ENCODE measurements at regions not wholly inside any gene's neighbourhood (a gene's known extent, or its start where the extent isn't known, plus 50 kb on each side); places are given as distances from the start of the nearest gene placed in this dataset.

- no peak for DNase-seq (ENCODE audit: low spot score)
Measured at GRCh38 chr12:90077756-90078155, 369.1 kb upstream of the ATP2B1 start.

GRCh38 chr12:90076851-90077319, 368.2 kb upstream of the ATP2B1 start:
- no peak for DNase-seq (ENCODE audit: low spot score)

- no peak for DNase-seq (ENCODE audit: low spot score)
Measured at GRCh38 chr12:90075685-90076084, 367.0 kb upstream of the ATP2B1 start.

GRCh38 chr12:90074086-90074485, 365.4 kb upstream of the ATP2B1 start:
- peak; percentile 23 for DNase-seq (ENCODE audit: low spot score)

- no peak for DNase-seq (ENCODE audit: low spot score)
Measured at GRCh38 chr12:90071996-90072395, 363.4 kb upstream of the ATP2B1 start.

GRCh38 chr12:90069711-90070110, 361.1 kb upstream of the ATP2B1 start:
- DNase-seq (ENCODE audit: low spot score), result no peak

GRCh38 chr12:90067791-90068190, 359.2 kb upstream of the ATP2B1 start:
- DNase-seq (ENCODE audit: low spot score), result no peak

- DNase-seq (ENCODE audit: low spot score), result no peak
Measured at GRCh38 chr12:90064852-90065801, 356.5 kb upstream of the ATP2B1 start.

GRCh38 chr12:90062799-90063198, 354.2 kb upstream of the ATP2B1 start:
- peak; percentile 2 for DNase-seq (ENCODE audit: low spot score)

GRCh38 chr12:90061809-90062208, 353.2 kb upstream of the ATP2B1 start:
- DNase-seq (ENCODE audit: low spot score), result no peak

- DNase-seq (ENCODE audit: low spot score), result no peak
Measured at GRCh38 chr12:90060031-90060430, 351.4 kb upstream of the ATP2B1 start.

- no peak for DNase-seq (ENCODE audit: low spot score)
Measured at GRCh38 chr12:90058704-90059103, 350.1 kb upstream of the ATP2B1 start.

- DNase-seq (ENCODE audit: low spot score), result no peak
Measured at GRCh38 chr12:90055071-90055470, 346.4 kb upstream of the ATP2B1 start.

- DNase-seq (ENCODE audit: low spot score), result no peak
Measured at GRCh38 chr12:90048918-90049317, 340.3 kb upstream of the ATP2B1 start.

GRCh38 chr12:90045559-90045958, 336.9 kb upstream of the ATP2B1 start:
- DNase-seq (ENCODE audit: low spot score), result no peak

- no peak for DNase-seq (ENCODE audit: low spot score)
Measured at GRCh38 chr12:90044069-90044468, 335.4 kb upstream of the ATP2B1 start.

- no peak for DNase-seq (ENCODE audit: low spot score)
Measured at GRCh38 chr12:90042920-90043641, 334.4 kb upstream of the ATP2B1 start.

- DNase-seq (ENCODE audit: low spot score), result no peak
Measured at GRCh38 chr12:90038289-90038688, 329.7 kb upstream of the ATP2B1 start.

- no peak for DNase-seq (ENCODE audit: low spot score)
Measured at GRCh38 chr12:90037740-90038139, 329.1 kb upstream of the ATP2B1 start.

GRCh38 chr12:90036637-90037036, 328.0 kb upstream of the ATP2B1 start:
- no peak for DNase-seq (ENCODE audit: low spot score)

- no peak for DNase-seq (ENCODE audit: low spot score)
Measured at GRCh38 chr12:90030726-90031125, 322.1 kb upstream of the ATP2B1 start.

- no peak for DNase-seq (ENCODE audit: low spot score)
Measured at GRCh38 chr12:90029317-90029716, 320.7 kb upstream of the ATP2B1 start.

GRCh38 chr12:90028635-90029051, 320.0 kb upstream of the ATP2B1 start:
- no peak for DNase-seq (ENCODE audit: low spot score)
